Testis (tissue), 2 donors: ENCODE measurements at regions not wholly inside any gene's neighbourhood (a gene's known extent, or its start where the extent isn't known, plus 50 kb on each side); places are given as distances from the start of the nearest gene placed in this dataset.

ENCODE experiments used
- POLR2A ChIP-seq: fragments of 450-650 bp; IDR thresholded peaks from one replicate; pipeline ENCODE4 v1.6.1; 2017; ENCODE audit warnings: antibody characterized with exemption, mild to moderate bottlenecking, moderate library complexity
- TF ChIP-seq, protein P1 (sequence below), 3 experiments: fragments of 450-650 bp in 2 of 3; fragments of 200-600 bp in 1 of 3; sonication (generic) in 1 of 3; IDR thresholded peaks; one replicate each; pipeline ENCODE4 v1.5.1; 2016 to 2019; ENCODE audit warnings: antibody characterized with exemption in 3 of 3, mild to moderate bottlenecking in 2 of 3, moderate library complexity in 1 of 3

DNA sequence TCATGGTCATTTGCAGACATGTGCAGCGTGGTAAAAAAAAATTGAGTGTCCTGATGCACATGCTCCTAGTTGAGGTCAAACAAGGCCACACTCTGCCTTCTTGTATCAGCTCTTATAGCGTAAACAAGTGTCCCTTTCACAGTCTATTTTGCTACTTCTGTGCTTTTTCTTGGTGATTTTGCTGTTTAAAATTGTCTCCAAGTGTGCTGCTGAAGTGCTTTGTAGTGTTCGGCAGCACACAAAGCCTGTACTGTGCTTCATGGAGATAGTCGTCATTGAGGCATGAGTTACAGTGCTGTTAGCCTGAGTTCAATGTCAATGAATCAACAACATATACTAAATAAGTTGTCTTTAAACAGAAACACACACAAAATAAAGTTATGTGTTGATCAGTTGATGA, 690.4 kb upstream of the MEF2C start:
- no peak for TF ChIP-seq POLR2A
- TF ChIP-seq, protein P1, sequence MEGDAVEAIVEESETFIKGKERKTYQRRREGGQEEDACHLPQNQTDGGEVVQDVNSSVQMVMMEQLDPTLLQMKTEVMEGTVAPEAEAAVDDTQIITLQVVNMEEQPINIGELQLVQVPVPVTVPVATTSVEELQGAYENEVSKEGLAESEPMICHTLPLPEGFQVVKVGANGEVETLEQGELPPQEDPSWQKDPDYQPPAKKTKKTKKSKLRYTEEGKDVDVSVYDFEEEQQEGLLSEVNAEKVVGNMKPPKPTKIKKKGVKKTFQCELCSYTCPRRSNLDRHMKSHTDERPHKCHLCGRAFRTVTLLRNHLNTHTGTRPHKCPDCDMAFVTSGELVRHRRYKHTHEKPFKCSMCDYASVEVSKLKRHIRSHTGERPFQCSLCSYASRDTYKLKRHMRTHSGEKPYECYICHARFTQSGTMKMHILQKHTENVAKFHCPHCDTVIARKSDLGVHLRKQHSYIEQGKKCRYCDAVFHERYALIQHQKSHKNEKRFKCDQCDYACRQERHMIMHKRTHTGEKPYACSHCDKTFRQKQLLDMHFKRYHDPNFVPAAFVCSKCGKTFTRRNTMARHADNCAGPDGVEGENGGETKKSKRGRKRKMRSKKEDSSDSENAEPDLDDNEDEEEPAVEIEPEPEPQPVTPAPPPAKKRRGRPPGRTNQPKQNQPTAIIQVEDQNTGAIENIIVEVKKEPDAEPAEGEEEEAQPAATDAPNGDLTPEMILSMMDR (IDR thresholded peaks at IDR 0.05) = no peak
